ENCODE measurements at regions not wholly inside any gene's neighbourhood (a gene's known extent, or its start where the extent isn't known, plus 50 kb on each side); places are given as distances from the start of the nearest gene placed in this dataset.

DNA sequence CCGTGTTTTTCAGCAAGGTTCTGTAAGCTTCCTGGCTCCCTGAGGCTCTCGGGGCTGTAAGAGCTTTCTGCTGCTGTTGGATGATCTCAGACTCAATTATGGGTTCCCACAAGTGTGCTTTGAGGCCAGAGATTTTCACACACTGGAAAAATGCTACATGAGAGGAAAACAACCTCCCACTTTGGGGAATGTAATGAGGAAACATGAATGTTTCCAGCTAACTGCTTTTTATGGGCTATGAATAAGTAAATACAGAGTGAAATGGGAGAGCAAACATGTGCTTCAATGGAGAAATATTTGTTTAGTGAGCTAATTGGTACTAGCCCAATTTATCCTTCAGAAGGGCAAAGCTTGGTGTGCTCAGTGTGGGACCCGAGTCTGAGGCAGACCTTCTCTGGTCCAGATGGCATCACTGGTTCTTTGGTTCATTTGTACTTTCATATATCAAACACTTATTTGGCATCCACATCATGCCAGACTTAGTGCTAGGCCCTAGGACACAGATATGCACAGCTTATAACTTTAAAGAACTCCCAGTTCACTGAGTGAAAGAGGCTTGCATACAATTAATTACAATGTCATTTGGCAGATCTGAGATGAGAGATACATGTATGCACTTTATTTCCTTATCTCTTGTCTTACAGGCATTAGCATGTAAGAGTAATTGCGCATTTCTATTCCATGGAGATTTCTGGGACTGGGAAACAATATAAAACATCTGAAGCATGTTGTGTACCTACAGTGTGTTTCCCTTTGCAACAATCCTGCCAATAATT, 248.8 kb downstream of the RDH14 start:
- TF ChIP-seq, protein P1, sequence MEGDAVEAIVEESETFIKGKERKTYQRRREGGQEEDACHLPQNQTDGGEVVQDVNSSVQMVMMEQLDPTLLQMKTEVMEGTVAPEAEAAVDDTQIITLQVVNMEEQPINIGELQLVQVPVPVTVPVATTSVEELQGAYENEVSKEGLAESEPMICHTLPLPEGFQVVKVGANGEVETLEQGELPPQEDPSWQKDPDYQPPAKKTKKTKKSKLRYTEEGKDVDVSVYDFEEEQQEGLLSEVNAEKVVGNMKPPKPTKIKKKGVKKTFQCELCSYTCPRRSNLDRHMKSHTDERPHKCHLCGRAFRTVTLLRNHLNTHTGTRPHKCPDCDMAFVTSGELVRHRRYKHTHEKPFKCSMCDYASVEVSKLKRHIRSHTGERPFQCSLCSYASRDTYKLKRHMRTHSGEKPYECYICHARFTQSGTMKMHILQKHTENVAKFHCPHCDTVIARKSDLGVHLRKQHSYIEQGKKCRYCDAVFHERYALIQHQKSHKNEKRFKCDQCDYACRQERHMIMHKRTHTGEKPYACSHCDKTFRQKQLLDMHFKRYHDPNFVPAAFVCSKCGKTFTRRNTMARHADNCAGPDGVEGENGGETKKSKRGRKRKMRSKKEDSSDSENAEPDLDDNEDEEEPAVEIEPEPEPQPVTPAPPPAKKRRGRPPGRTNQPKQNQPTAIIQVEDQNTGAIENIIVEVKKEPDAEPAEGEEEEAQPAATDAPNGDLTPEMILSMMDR (IDR thresholded peaks at IDR 0.05) = no peak
- no peak for TF ChIP-seq POLR2A (IDR thresholded peaks at IDR 0.05)
- TF ChIP-seq POLR2AphosphoS5 (IDR thresholded peaks at IDR 0.05) = no peak

Data from breast epithelium (tissue), 3 donors.